PC-3 (cell line): ENCODE measurements at regions not wholly inside any gene's neighbourhood (a gene's known extent, or its start where the extent isn't known, plus 50 kb on each side); places are given as distances from the start of the nearest gene placed in this dataset.

Source experiments
- CTCF ChIP-seq: fragments of 300-600 bp; sonication (generic); conservative IDR thresholded peaks from 2 replicates; pipeline ENCODE4 v1.5.1; 2017; ENCODE audit warnings: antibody characterized with exemption, low read depth, mild to moderate bottlenecking, low read length
- EZH2 ChIP-seq: fragments of 300-600 bp; sonication (generic); IDR thresholded peaks from one replicate; pipeline ENCODE4 v1.6.1; 2017; ENCODE audit warnings: antibody characterized with exemption, mild to moderate bottlenecking, low read length; ENCODE audit not compliant: unreplicated experiment
- EZH2phosphoT487 ChIP-seq: fragments of 300-600 bp; sonication (generic); IDR thresholded peaks from 2 replicates; pipeline ENCODE4 v1.6.1; 2018; ENCODE audit warnings: mild to moderate bottlenecking, antibody characterized with exemption, low read length, borderline replicate concordance

GRCh38 chr1:234897390-234897749 is 231.3 kb downstream of the TOMM20 start:
- TF ChIP-seq CTCF (no peak), EZH2 (no peak), EZH2phosphoT487 (no peak)
